ENCODE measurements at regions not wholly inside any gene's neighbourhood (a gene's known extent, or its start where the extent isn't known, plus 50 kb on each side); places are given as distances from the start of the nearest gene placed in this dataset.

- intact Hi-C loops (cut with DNase I; ENCODE audit: low total_unique reads), result no loop called here
- H3K27me3 ChIP-seq, result peaks cover 0 to 5% (median 0%) of the 10 kb centered on the region in 3 donors
- 86 to 95% (median 92%) methylated on average over 6 of the region's 6 CpGs for WGBS, 5 donors
These were observed 52.7 kb upstream of the WNT7B start for GRCh38 chr22:46029574-46030200.

DNA sequence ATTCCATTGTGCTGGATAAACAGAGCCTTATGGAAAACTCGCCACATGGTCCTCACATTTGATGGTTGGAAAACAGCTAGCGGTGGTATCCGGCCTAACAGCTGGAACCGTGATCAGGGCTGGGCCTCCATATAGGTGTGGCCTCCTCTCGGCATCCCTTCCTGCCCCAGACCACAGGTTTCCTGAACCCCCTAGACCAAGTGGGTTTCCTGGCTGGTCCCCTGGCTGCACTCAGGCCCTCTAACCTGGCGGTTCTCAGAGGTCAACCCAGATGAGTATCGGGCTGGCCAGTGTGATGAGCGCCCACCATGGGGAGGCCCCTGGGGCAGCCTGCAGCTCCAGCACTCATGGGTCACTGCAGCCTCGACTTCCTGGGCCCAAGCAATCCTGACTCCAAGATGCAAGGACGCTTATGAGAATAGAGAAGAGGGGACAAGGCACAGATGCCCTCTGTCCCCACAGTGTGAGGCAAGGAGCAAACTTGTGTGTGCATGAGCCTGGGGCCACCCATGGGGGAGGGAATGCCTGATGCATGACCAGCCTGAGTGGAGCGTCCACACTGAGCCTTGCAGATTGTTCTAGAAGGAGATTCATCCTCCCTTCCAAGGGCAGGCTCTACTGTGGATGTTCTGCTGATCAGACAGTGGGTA is 53.4 kb upstream of the WNT7B start:
- no peaks in the 10 kb centered on the region for H3K9me3 ChIP-seq
- intact Hi-C loops (cut with DNase I; ENCODE audit: low total_unique reads), result no loop called here
- WGBS, 5 donors, result 82 to 87% (median 86%) methylated on average over 9 to 11 of the region's 11 CpGs
- no peak for DNase-seq
- H3K4me3 ChIP-seq, result no peak overlapping the region
- peaks cover 0 to 5% (median 0%) of the 10 kb centered on the region in 3 donors for H3K27me3 ChIP-seq
- TF ChIP-seq EP300 (IDR thresholded peaks at IDR 0.05) (no peak), POLR2A (IDR thresholded peaks at IDR 0.05) (no peak), POLR2AphosphoS5 (IDR thresholded peaks at IDR 0.05) (no peak)
- TF ChIP-seq, protein P1, sequence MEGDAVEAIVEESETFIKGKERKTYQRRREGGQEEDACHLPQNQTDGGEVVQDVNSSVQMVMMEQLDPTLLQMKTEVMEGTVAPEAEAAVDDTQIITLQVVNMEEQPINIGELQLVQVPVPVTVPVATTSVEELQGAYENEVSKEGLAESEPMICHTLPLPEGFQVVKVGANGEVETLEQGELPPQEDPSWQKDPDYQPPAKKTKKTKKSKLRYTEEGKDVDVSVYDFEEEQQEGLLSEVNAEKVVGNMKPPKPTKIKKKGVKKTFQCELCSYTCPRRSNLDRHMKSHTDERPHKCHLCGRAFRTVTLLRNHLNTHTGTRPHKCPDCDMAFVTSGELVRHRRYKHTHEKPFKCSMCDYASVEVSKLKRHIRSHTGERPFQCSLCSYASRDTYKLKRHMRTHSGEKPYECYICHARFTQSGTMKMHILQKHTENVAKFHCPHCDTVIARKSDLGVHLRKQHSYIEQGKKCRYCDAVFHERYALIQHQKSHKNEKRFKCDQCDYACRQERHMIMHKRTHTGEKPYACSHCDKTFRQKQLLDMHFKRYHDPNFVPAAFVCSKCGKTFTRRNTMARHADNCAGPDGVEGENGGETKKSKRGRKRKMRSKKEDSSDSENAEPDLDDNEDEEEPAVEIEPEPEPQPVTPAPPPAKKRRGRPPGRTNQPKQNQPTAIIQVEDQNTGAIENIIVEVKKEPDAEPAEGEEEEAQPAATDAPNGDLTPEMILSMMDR (IDR thresholded peaks at IDR 0.05), result no peak
- H3K36me3 ChIP-seq, result no peaks in the 10 kb centered on the region
- peaks cover 12 to 27% (median 21%) of the 10 kb centered on the region in 4 donors for H3K4me1 ChIP-seq
- H3K27ac ChIP-seq, result no peak overlapping the region

More at GRCh38 chr22:46029574-46030200, 52.7 kb upstream of the WNT7B start:
- Histone ChIP-seq H3K9me3 (no peaks in the 10 kb centered on the region), H3K4me3 (no peak overlapping the region), H3K4me1 (peaks cover 9 to 21% (median 18%) of the 10 kb centered on the region in 4 donors), H3K27ac (no peak overlapping the region), H3K36me3 (no peaks in the 10 kb centered on the region)
- TF ChIP-seq EP300 (IDR thresholded peaks at IDR 0.05) (no peak), POLR2A (IDR thresholded peaks at IDR 0.05) (no peak), POLR2AphosphoS5 (IDR thresholded peaks at IDR 0.05) (no peak)
- TF ChIP-seq, protein P1 (IDR thresholded peaks at IDR 0.05), result no peak
- no peak for DNase-seq

DNA sequence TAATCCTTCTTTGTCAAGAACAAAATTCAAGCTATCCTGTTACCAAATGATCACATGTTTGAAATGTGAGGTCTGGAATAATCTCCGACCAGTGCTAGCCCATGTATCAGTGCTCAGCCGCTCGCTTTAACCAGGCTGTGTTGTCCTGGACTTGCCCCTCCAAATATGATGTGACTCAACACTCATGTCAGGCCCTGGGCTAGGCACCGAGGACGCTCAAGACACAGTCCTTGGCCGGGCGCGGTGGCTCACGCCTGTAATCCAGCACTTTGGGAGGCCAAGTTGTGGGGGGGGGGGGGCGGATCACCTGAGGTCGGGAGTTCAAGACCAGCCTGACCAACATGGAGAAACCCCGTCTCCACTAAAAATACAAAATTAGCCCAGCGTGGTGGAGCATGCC is 54.1 kb upstream of the WNT7B start:
- H3K9me3 ChIP-seq, result no peaks in the 10 kb centered on the region
- H3K27me3 ChIP-seq, result peaks cover 0 to 5% (median 0%) of the 10 kb centered on the region in 3 donors
- TF ChIP-seq POLR2AphosphoS5 (IDR thresholded peaks at IDR 0.05), result no peak
- no peak for TF ChIP-seq EP300 (IDR thresholded peaks at IDR 0.05)
- TF ChIP-seq, protein P1 (IDR thresholded peaks at IDR 0.05), result no peak
- no peak for TF ChIP-seq POLR2A (IDR thresholded peaks at IDR 0.05)
- peaks cover 13 to 28% (median 21%) of the 10 kb centered on the region in 4 donors for H3K4me1 ChIP-seq
- intact Hi-C loops (cut with DNase I; ENCODE audit: low total_unique reads), result no loop called here
- H3K27ac ChIP-seq, result no peak overlapping the region
- no peak overlapping the region for H3K4me3 ChIP-seq
- 92 to 95% (median 92%) methylated on average over 7 to 13 of the region's 13 CpGs for WGBS, 5 donors
- no peaks in the 10 kb centered on the region for H3K36me3 ChIP-seq
- no peak for DNase-seq

GRCh38 chr22:46031557-46031956 is 54.6 kb upstream of the WNT7B start:
- H3K27ac ChIP-seq, result no peak overlapping the region
- 91 to 94% (median 94%) methylated on average over 2 of the region's 2 CpGs for WGBS, 5 donors
- no peak overlapping the region for H3K4me3 ChIP-seq
- peaks cover 17 to 30% (median 22%) of the 10 kb centered on the region in 4 donors for H3K4me1 ChIP-seq
- peaks cover 0 to 5% (median 0%) of the 10 kb centered on the region in 3 donors for H3K27me3 ChIP-seq
- intact Hi-C loops (cut with DNase I; ENCODE audit: low total_unique reads), result no loop called here
- no peak for DNase-seq
- no peaks in the 10 kb centered on the region for H3K36me3 ChIP-seq
- TF ChIP-seq, protein P1 (IDR thresholded peaks at IDR 0.05), result no peak
- TF ChIP-seq EP300 (IDR thresholded peaks at IDR 0.05) (no peak), POLR2A (IDR thresholded peaks at IDR 0.05) (no peak), POLR2AphosphoS5 (IDR thresholded peaks at IDR 0.05) (no peak)
- no peaks in the 10 kb centered on the region for H3K9me3 ChIP-seq

All from stomach (tissue), 8 donors.